HEK293T (cell line): ENCODE measurements at regions not wholly inside any gene's neighbourhood (a gene's known extent, or its start where the extent isn't known, plus 50 kb on each side); places are given as distances from the start of the nearest gene placed in this dataset.

Source experiments
- ARNT ChIP-seq: fragments of 450-650 bp; IDR thresholded peaks from 2 replicates; pipeline ENCODE4 v1.6.1; 2017; ENCODE audit warnings: mild to moderate bottlenecking
- BHLHE40 ChIP-seq: fragments of 450-650 bp; IDR thresholded peaks from 2 replicates; pipeline ENCODE4 v1.6.1; 2016; ENCODE audit warnings: mild to moderate bottlenecking, moderate library complexity, borderline replicate concordance
- ELF4 ChIP-seq: fragments of 450-650 bp; IDR thresholded peaks from 2 replicates; pipeline ENCODE4 v1.6.1; 2017; ENCODE audit warnings: antibody characterized with exemption
- FOXK2 ChIP-seq: fragments of 450-650 bp; IDR thresholded peaks from 2 replicates; pipeline ENCODE4 v1.6.1; 2016; ENCODE audit warnings: mild to moderate bottlenecking
- NFRKB ChIP-seq: fragments of 450-650 bp; IDR thresholded peaks from 2 replicates; pipeline ENCODE4 v1.6.1; 2016; ENCODE audit warnings: mild to moderate bottlenecking, moderate library complexity
- SP1 ChIP-seq: fragments of 450-650 bp; IDR thresholded peaks from 2 replicates; pipeline ENCODE4 v1.6.1; 2017
- SUZ12 ChIP-seq: fragments of 450-650 bp; IDR thresholded peaks from 2 replicates; pipeline ENCODE4 v1.6.1; 2016; ENCODE audit warnings: mild to moderate bottlenecking
- TARDBP ChIP-seq: fragments of 450-650 bp; IDR thresholded peaks from 2 replicates; pipeline ENCODE4 v1.6.1; 2016
- ZNF384 ChIP-seq: fragments of 450-650 bp; IDR thresholded peaks from 2 replicates; pipeline ENCODE4 v1.6.1; 2016
- TF ChIP-seq, protein P1 (sequence below): fragments of 450-650 bp; IDR thresholded peaks from 2 replicates; pipeline ENCODE4 v1.6.1; 2016

DNA sequence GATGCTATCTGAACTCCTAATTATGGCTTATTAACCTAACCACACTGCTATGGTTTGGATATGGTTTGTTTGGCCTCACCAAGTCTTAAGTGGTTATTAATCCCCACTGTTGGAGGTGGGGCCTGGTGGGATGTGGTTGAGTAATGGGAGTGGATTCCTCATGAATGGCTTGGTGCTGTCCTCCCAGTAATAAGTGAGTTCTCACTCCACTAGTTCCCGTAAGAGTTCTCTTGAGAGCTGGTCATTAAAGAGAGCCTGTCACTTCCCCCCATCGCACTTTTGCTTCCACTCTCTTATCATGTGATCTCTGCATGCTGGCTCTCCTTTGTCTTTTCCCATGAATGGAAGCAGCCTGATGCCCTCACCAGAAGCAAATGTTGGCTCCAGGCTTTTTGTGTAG, 328.8 kb downstream of the PLA2G4A start:
- TF ChIP-seq BHLHE40 (no peak), ZNF384 (no peak), SUZ12 (no peak), SP1 (no peak), ARNT (no peak), ELF4 (no peak), FOXK2 (no peak), TARDBP (no peak), NFRKB (no peak)
- TF ChIP-seq, protein P1, sequence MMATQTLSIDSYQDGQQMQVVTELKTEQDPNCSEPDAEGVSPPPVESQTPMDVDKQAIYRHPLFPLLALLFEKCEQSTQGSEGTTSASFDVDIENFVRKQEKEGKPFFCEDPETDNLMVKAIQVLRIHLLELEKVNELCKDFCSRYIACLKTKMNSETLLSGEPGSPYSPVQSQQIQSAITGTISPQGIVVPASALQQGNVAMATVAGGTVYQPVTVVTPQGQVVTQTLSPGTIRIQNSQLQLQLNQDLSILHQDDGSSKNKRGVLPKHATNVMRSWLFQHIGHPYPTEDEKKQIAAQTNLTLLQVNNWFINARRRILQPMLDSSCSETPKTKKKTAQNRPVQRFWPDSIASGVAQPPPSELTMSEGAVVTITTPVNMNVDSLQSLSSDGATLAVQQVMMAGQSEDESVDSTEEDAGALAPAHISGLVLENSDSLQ = no peak
